CD4-positive, alpha-beta T cell treated with Interleukin-1 beta for 1 hour (primary cell): ENCODE measurements at regions not wholly inside any gene's neighbourhood (a gene's known extent, or its start where the extent isn't known, plus 50 kb on each side); places are given as distances from the start of the nearest gene placed in this dataset.

Source experiments
- DNase-seq, 2 donors: peaks; one replicate each; pipeline ENCODE4 v3.0.0-alpha.2; 2020 to 2022

- DNase-seq: no peak
Observed at GRCh38 chr5:110085826-110086225, 396.1 kb downstream of the MAN2A1 start.

GRCh38 chr5:110086658-110087388 lies 397.1 kb downstream of the MAN2A1 start:
- DNase-seq: peak in 1 of 2 donors; percentile 2

GRCh38 chr5:110087829-110088228 lies 398.1 kb downstream of the MAN2A1 start:
- DNase-seq: no peak

- DNase-seq: no peak
Observed at GRCh38 chr5:110088676-110089436, 399.1 kb downstream of the MAN2A1 start.

GRCh38 chr5:110092955-110093785 lies 403.4 kb downstream of the MAN2A1 start:
- no peak for DNase-seq

GRCh38 chr5:110094109-110094508 lies 404.4 kb downstream of the MAN2A1 start:
- no peak for DNase-seq

GRCh38 chr5:110094548-110094947 lies 404.8 kb downstream of the MAN2A1 start:
- no peak for DNase-seq

- no peak for DNase-seq
Observed at GRCh38 chr5:110096419-110096818, 406.7 kb downstream of the MAN2A1 start.

GRCh38 chr5:110099572-110099971 lies 409.8 kb downstream of the MAN2A1 start:
- no peak for DNase-seq

GRCh38 chr5:110103081-110103480 lies 413.4 kb downstream of the MAN2A1 start:
- no peak for DNase-seq

GRCh38 chr5:110104060-110104725 lies 414.5 kb downstream of the MAN2A1 start:
- no peak for DNase-seq

- no peak for DNase-seq
Observed at GRCh38 chr5:110104726-110105669, 415.3 kb downstream of the MAN2A1 start.

GRCh38 chr5:110105692-110106091 lies 416.0 kb downstream of the MAN2A1 start:
- no peak for DNase-seq

- no peak for DNase-seq
Observed at GRCh38 chr5:110106750-110107149, 417.0 kb downstream of the MAN2A1 start.

- no peak for DNase-seq
Observed at GRCh38 chr5:110108520-110108919, 418.8 kb downstream of the MAN2A1 start.

GRCh38 chr5:110109667-110110066 lies 419.9 kb downstream of the MAN2A1 start:
- no peak for DNase-seq

- no peak for DNase-seq
Observed at GRCh38 chr5:110112348-110112747, 422.6 kb downstream of the MAN2A1 start.

- DNase-seq: no peak
Observed at GRCh38 chr5:110115503-110115902, 425.8 kb downstream of the MAN2A1 start.

GRCh38 chr5:110116539-110116938 lies 426.8 kb downstream of the MAN2A1 start:
- DNase-seq: no peak

- DNase-seq: no peak
Observed at GRCh38 chr5:110134963-110135935, 445.5 kb downstream of the MAN2A1 start.
